Neural cell (in vitro differentiated cells): ENCODE measurements at regions not wholly inside any gene's neighbourhood (a gene's known extent, or its start where the extent isn't known, plus 50 kb on each side); places are given as distances from the start of the nearest gene placed in this dataset.

Source experiments
- H2AFZ ChIP-seq: fragments of 200-600, 300-800 bp; sonication (generic), shearing (Covaris generic); 2 replicates; pipeline ENCODE4 v1.6.0; 2014; ENCODE audit warnings: low read depth, mild to moderate bottlenecking, antibody characterized with exemption, low read length, moderate library complexity
- H3F3A ChIP-seq: fragments of 200-600 bp; shearing (Covaris generic); 2 replicates; pipeline ENCODE4 v1.6.1; 2016; ENCODE audit warnings: mild to moderate bottlenecking, moderate library complexity, mixed read lengths, antibody characterized with exemption, low read length; ENCODE audit not compliant: insufficient read depth, poor library complexity, severe bottlenecking
- H3K27ac ChIP-seq: fragments of 200-600, 300-800 bp; sonication (generic), shearing (Covaris generic); 2 replicates; pipeline ENCODE4 v1.5.1; 2014; ENCODE audit warnings: mild to moderate bottlenecking, low read length, moderate library complexity
- H3K27me3 ChIP-seq: fragments of 300-800, 200-600 bp; sonication (generic), shearing (Covaris generic); 2 replicates; pipeline ENCODE4 v1.6.0; 2014; ENCODE audit warnings: mild to moderate bottlenecking, low read depth, low read length, moderate library complexity; ENCODE audit not compliant: insufficient read depth
- H3K36me3 ChIP-seq: fragments of 300-800, 200-600 bp; sonication (generic), shearing (Covaris generic); 2 replicates; pipeline ENCODE4 v1.5.1; 2014; ENCODE audit warnings: mild to moderate bottlenecking, antibody characterized with exemption, low read length, moderate library complexity; ENCODE audit not compliant: insufficient read depth
- H3K4me2 ChIP-seq: fragments of 300-800, 200-600 bp; sonication (generic), shearing (Covaris generic); 2 replicates; pipeline ENCODE4 v1.6.0; 2014; ENCODE audit warnings: mild to moderate bottlenecking, low read length
- H3K4me3 ChIP-seq: fragments of 300-800, 200-600 bp; sonication (generic), shearing (Covaris generic); 2 replicates; pipeline ENCODE4 v1.5.1; 2014; ENCODE audit warnings: mild to moderate bottlenecking, low read length, moderate library complexity
- H3K79me2 ChIP-seq: fragments of 200-600 bp; shearing (Covaris generic); replicated peaks from 2 replicates; pipeline ENCODE4 v1.6.0; 2014; ENCODE audit warnings: mild to moderate bottlenecking, low read length, moderate library complexity; ENCODE audit not compliant: insufficient read depth
- H3K9ac ChIP-seq: fragments of 300-800, 200-600 bp; sonication (generic), shearing (Covaris generic); 2 replicates; pipeline ENCODE4 v1.6.1; 2016; ENCODE audit warnings: mild to moderate bottlenecking, low read length, mixed read lengths
- H3K9me2 ChIP-seq: fragments of 200-600 bp; shearing (Covaris generic); 2 replicates; pipeline ENCODE4 v1.6.1; 2016; ENCODE audit warnings: mild to moderate bottlenecking, low read length, mixed read lengths; ENCODE audit not compliant: insufficient read depth
- H3K9me3 ChIP-seq: fragments of 200-600, 300-800 bp; sonication (generic), shearing (Covaris generic); 2 replicates; pipeline ENCODE4 v1.6.1; 2016; ENCODE audit warnings: mild to moderate bottlenecking, mixed run types, low read length, moderate library complexity, mixed read lengths
- H4K20me1 ChIP-seq: fragments of 200-600 bp; shearing (Covaris generic); 2 replicates; pipeline ENCODE4 v1.6.1; 2016; ENCODE audit warnings: mild to moderate bottlenecking, mixed run types; ENCODE audit not compliant: insufficient read depth
- CTCF ChIP-seq: fragments of 450-650 bp; IDR thresholded peaks from 2 replicates; pipeline ENCODE4 v1.5.1; 2014; ENCODE audit warnings: antibody characterized with exemption, mild to moderate bottlenecking, moderate library complexity; ENCODE audit not compliant: poor library complexity, severe bottlenecking
- EP300 ChIP-seq: fragments of 450-650 bp; conservative IDR thresholded peaks from 2 replicates; pipeline ENCODE4 v1.6.1; 2014; ENCODE audit warnings: antibody characterized with exemption, mild to moderate bottlenecking, moderate library complexity; ENCODE audit not compliant: poor library complexity, severe bottlenecking
- EZH2 ChIP-seq: fragments of 200-600, 300-800 bp; shearing (Covaris generic), sonication (generic); IDR thresholded peaks from 2 replicates; pipeline ENCODE4 v1.6.1; 2014; ENCODE audit warnings: antibody characterized with exemption, low read length, borderline replicate concordance, mild to moderate bottlenecking; ENCODE audit not compliant: insufficient read depth, poor library complexity, severe bottlenecking
- MXI1 ChIP-seq: fragments of 450-650 bp; conservative IDR thresholded peaks from 2 replicates; pipeline ENCODE4 v1.6.1; 2014; ENCODE audit warnings: antibody characterized with exemption, mild to moderate bottlenecking; ENCODE audit not compliant: poor library complexity, severe bottlenecking
- POLR2AphosphoS5 ChIP-seq: IDR thresholded peaks from 2 replicates; pipeline ENCODE4 v1.6.1; 2012
- RAD21 ChIP-seq: fragments of 450-650 bp; conservative IDR thresholded peaks from 2 replicates; pipeline ENCODE4 v1.6.1; 2014; ENCODE audit warnings: antibody characterized with exemption, mild to moderate bottlenecking, moderate library complexity
- REST ChIP-seq: IDR thresholded peaks from 2 replicates; pipeline ENCODE4 v1.6.1; 2012; ENCODE audit warnings: borderline replicate concordance
- SMC3 ChIP-seq: fragments of 450-650 bp; conservative IDR thresholded peaks from 2 replicates; pipeline ENCODE4 v1.6.1; 2014; ENCODE audit warnings: antibody characterized with exemption, mild to moderate bottlenecking, moderate library complexity; ENCODE audit not compliant: poor library complexity
- TAF1 ChIP-seq: IDR thresholded peaks from 2 replicates; pipeline ENCODE4 v1.6.1; 2012; ENCODE audit warnings: low read depth

DNA sequence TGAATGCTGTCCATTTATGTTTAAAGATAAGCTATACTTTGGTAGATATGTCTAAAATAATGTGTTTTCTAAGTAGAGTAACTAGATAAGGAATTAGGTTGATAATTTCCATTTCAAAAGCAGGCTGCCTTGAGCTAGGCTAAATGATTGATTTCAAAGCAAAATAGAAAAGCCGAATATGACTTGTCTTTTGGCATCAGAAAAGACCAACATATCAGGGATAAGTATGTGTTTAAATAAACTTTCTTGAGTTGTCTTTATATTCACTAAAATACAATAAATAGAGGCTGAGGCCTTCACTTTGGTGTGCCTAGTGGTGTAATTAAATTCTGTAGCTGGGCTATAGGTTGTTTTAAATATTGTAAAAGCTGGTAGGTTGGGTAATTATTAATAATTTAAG, 569.0 kb downstream of the TAF11L14 start:
- Histone ChIP-seq H3K4me3 (no peak overlapping the region), H3K27ac (no peak overlapping the region), H3K9ac (no peak overlapping the region), H3F3A (no peaks in the 10 kb centered on the region), H3K36me3 (no peaks in the 10 kb centered on the region), H2AFZ (no peak overlapping the region), H3K9me3 (peaks cover under 1% of the 10 kb centered on the region), H3K79me2 (no peaks in the 10 kb centered on the region), H4K20me1 (no peaks in the 10 kb centered on the region), H3K27me3 (no peaks in the 10 kb centered on the region), H3K9me2 (no peaks in the 10 kb centered on the region), H3K4me2 (no peak overlapping the region)
- no peak for TF ChIP-seq POLR2AphosphoS5
- no peak for TF ChIP-seq MXI1
- TF ChIP-seq CTCF, result no peak
- TF ChIP-seq EZH2, result no peak
- TF ChIP-seq REST, result no peak
- no peak for TF ChIP-seq RAD21
- TF ChIP-seq SMC3, result no peak
- TF ChIP-seq EP300, result no peak
- TF ChIP-seq TAF1, result no peak

DNA sequence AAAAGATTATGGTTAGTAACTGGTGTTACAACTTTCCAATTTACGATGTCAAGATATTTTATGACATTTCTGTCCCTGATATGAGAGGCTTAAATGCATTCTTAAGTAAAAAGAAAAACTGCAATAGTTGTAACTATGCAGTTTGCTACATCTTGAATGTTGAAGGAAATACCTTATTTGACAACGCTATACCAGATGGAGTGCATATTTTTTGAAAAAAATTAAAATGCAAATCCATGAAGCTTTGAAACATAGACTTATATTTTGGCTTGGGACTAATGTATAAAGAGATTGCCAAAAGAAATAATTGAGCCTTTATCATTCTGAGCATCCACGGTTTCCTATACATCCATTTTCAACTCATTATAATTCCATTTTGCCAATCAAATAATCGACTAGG, 579.4 kb downstream of the TAF11L14 start:
- Histone ChIP-seq H3F3A (no peaks in the 10 kb centered on the region), H4K20me1 (no peaks in the 10 kb centered on the region), H2AFZ (no peak overlapping the region), H3K27ac (no peak overlapping the region), H3K79me2 (no peaks in the 10 kb centered on the region), H3K4me2 (no peak overlapping the region), H3K27me3 (no peaks in the 10 kb centered on the region), H3K9ac (no peak overlapping the region), H3K9me3 (no peaks in the 10 kb centered on the region), H3K4me3 (no peak overlapping the region), H3K36me3 (no peaks in the 10 kb centered on the region), H3K9me2 (no peaks in the 10 kb centered on the region)
- TF ChIP-seq RAD21, result no peak
- no peak for TF ChIP-seq SMC3
- TF ChIP-seq EP300, result no peak
- no peak for TF ChIP-seq MXI1
- TF ChIP-seq TAF1, result no peak
- TF ChIP-seq POLR2AphosphoS5, result no peak
- no peak for TF ChIP-seq CTCF
- TF ChIP-seq EZH2, result no peak
- no peak for TF ChIP-seq REST
